ENCODE measurements at regions not wholly inside any gene's neighbourhood (a gene's known extent, or its start where the extent isn't known, plus 50 kb on each side); places are given as distances from the start of the nearest gene placed in this dataset.

DNA sequence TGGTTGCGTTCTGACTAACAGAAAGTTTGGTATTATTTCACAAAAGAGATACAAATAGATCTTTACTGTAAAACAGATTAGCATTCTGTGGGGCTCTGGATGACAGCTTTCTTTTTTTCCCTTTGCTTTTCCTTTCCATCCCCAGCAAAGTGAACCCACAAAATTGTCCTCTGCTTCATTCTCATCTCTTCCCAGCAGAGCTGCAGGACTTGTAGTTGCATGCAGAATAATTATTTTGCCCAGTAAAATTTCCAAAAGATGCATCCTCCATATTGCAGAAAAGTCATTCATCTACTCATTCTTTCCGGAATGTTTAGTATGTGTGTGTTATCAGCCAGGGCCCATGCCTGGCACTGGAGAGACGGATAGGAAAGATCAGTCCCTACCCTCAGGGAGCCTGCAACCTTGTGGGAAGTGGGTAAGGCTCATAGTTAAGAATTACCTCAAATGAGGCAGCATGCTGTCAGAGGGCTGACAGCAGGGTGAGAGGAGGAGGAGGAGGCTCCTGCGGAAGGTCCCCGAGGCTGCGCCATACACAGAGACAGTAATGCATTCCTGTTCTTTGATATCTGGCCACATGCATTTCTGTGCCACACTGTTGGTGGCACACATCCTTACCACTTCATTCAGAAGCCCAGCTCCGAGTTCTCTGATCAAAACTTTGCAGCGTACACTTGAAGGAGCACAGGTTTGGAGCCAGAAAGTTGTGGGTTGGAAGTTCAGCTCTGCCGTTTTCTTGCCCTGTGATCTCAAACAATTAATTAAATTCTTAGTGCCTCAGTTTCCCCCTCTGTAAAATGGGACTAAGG lies 225.4 kb downstream of the MYCN start:
- DNase-seq, result no peak

DNA sequence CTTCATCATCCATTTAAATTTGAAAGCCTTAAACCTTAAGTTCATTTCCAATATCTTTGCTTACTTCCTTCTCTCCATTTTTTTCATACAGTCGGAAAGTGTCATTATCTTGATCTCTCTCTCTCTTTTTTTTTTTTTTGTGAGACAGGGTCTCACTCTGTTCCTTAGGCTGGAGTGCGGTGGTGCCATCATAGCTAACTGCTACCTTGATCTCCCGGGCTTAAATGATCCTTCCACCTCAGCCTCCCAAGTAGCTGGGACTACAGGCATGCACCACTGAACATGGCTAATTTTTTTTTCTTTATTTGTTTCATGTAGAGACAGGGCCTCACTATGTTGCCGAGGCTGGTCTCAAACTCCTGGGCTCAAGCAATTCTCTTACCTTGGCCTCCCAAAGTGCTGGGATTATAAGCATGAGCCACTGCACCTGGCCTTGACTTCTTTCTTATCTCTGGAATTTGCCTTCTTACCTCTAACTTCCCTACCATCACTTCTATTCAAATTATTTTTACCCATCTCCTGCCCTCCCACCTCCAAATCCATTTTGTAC lies 222.2 kb downstream of the MYCN start:
- no peak for DNase-seq

DNA sequence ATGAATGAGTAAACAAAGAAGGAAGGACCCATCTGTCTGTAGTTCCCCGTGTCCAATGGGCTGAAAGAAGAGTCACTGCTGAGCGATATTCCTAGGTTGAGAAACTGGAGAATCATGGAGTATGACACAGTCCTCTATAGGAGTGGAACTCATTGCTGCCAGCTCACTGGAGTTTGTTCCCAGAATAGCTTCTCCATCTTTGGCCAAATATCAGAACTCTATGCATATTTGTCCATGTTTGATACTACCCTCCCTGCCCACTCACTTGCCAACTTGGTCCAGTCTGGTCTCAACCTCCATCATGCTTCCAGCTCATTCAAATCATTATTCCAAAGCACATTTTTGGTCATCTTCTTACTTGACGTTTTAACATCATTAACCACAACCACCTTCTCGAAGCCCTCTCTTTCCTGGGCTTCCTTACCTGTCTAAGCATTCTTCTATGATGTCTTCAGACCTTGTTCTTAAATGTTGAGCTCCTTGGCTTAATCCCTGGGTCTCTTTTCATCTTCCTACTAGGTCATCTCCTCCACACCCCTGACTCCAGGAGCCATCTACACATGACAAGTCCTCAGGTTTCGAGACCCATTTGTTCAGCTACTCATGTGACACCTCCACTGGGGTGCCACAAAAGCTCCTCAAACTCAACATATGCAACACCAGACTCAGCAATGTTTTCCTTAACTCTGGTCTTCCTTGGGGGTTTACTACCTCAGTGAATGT lies 221.6 kb downstream of the MYCN start:
- no peak for DNase-seq

DNA sequence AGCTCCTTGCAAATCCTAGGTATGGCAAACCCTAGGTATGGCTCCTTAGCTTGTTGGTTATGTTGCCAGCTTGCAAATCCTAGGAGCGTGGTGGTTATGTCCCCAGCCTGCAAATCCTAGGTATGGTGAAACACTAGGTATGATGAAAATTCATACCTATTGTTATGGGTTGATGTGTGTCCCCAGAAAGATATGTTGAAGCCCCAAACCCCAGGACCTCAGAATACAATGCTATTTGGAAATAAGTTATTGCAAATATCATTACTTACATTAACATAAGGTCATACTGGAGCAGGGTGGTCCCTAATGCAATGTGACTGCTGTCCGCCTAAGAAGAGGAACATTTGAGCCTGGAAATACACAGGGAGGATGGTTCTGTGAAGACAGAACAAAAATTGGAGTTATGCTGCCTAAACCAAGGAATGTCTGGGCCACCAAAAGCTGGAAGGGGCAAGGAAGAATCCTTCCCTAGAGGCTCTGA lies 220.8 kb downstream of the MYCN start:
- no peak for DNase-seq

DNA sequence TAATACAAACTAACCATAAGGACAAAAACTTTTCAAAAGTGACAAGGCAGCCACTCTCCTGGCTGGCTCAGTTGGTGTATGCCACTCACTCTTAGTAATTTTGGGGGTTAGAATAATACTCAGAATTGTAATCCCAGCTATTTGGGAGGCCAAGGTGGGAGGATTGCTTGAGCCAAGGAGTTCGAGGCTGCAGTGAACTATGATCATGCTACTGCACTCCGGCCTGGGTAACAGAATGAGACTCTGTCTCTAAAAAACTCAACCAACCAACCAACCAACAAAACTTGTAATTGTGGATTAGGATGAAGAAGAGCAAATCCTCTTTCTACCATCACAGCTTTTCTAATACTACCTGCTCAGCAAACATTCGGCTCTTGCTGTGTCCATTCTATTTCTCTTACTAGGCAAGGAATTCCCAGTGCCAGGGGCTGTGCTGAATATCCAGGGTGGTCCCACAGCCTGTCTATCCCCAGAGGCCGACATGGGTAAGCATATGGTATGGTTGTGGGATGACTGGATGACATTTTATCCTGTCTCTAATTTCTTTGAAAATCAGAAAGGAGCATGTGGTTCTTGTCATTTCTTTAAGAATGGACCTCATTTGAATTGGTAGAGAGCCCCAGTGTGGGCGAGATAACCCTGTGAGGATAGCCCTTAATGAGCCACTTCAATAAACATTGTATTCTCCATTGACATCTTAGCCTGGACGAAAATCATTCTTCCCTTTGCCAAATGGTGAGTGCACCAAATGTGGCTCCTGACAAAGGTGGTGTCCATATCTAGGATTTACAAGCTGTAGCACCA lies 220.1 kb downstream of the MYCN start:
- DNase-seq, result no peak

DNA sequence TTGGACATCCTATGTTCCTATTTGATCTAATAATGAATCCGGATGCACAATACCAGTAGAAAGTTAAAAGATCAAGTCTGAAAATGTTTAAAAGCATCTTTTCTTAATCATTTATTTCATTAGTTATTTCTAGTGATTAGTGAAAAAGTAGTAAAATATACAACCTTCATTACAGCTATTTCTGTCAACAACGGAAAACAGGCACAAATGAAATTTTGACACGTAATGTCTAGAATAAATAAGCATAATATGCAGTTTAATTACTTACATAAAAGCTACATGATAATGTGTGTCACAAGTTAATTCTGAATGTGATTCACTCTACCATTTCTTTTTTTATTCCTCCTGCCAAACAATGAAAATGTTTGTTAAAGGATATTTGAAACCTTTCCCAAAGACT lies 216.1 kb downstream of the MYCN start:
- no peak for DNase-seq

DNA sequence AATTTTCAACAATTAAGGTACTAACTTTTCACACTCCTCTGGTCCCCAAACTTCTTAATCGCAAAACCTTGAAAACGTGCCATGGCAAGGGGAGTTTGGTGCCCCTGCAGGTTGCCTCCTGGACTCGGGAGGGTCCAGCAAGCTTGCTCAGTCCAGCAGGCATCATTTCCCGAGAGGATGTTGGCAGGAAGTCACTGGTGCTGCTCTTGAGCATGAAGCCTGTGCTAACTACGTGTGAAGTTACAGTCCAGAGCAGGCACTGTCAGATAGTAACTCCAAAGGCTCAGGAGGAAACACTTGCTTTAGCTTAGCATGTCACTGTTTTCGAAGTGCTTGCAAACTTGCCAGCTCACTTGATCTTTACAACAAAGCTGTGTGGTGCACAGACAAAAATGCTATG lies 215.4 kb downstream of the MYCN start:
- DNase-seq, result no peak

DNA sequence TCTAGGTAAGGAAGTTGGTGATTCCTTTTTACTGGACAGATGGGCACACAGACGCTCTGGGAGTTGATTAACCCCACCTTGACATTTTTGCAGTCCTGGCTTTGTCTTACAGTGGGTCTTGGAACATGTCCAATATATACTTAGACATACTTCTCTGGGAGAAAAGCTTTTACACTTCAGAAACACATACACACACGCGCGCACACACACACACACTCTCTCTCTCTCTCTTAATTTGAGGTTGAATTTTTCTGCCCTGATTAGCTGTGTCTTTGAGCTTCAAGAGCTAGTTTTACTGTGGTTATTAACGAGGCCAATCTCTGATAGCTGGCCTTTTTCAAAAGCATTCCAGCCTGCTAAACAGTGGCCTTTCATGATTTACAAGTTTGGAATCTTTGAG lies 215.0 kb downstream of the MYCN start:
- DNase-seq, result no peak

DNA sequence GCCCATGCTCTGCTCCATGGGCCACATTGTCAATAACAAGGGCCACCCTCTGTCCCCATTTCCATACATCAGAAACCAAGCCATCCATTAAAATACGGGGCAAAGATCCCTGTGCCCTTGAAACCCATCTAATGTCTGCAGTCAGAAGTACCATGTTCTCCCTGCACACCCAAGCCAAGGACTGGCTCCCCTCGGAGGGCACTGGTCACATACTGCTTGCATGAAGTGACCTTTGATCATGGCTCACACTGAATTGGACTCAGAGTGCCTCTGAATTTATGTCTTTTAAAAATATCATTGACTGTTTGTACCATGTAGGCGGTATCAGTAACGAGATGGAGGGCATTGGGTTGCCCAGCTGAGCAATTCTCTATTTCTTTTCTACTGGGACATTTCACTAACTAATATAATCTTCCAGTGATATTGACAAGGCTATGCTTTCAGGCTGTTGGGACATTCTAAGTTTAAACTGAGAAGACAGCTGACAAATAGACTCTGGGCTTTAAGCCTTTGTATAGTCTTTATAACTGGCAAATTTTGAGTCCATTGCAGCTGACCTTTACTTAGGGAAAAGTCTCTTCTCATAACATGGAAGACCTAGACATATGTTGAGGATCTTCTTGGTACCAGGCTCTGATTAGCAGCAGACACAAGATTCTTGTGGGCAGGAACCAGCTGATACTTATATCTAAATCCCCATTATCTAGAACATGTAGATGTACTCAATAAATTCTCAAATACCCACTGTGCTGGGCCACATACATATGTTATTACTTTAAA lies 214.3 kb downstream of the MYCN start:
- no peak for DNase-seq

DNA sequence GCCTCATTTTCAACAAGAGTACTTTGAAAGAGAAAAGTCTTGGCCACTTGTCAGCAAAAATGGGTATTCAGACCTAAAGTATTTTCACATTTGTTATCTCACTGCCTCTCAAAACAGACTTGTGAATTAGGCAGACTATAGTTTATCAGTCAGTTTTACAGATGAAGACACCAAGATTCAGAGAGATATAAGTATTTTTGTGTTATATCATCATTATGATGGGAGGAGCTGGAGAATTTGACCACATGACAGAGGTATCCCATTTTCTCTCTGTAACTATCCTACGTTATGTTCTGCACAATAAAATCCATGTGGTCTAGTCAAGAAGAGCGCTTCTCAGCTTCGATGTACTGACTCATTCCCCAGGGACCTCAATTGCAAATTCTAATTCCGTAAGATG lies 213.7 kb downstream of the MYCN start:
- DNase-seq, result no peak

DNA sequence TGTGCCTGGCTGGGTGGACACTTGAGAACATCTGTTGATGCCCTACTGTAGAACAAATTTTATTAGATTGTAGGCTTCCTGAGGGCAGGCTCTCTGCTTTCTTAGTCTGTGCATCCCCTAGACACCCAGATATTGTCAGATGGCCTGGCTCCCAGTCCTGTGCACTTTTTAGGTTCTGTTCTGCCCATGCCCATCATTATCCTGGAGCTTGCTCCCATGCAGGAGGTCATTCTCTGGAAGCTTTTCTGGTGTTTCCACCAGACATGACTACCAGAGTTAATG lies 213.3 kb downstream of the MYCN start:
- no peak for DNase-seq

DNA sequence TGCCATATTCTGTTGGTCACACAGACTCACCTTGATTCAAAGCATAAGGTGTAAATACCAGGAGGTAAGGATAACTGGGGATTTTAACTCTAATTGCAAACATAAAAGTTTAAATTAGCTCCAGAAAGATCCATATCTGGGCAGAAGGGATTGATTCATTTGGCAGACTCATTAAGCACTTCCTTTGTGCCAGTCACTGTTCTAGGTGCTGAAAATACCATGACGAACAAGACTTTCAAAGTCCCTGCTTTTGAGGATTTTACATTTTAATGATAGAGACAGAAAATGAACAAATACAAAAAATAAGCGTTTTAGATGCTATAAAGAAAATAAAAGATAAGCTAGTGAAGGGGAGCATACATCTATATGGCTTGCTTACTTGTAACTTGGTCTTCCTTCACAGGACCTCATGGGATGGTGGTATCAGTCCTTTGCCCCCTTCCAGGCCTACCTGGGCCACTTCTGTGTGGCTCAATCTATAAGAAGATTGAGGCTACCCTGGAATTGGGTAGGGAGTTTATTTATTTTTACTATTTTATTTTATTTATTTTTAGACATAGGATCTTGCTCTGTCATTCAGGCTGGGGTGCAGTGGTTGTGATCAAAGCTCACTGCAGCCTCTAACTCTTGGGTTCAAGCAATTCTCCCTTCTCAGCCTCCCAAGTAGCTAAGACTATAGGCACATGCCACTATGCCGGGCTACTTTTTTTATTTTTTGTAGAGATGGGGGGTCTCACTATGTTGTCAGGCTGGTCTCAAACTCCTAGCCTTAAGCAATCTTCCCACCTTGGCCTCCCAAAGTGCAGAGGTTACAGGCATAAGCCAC lies 212.8 kb downstream of the MYCN start:
- DNase-seq, result no peak

DNA sequence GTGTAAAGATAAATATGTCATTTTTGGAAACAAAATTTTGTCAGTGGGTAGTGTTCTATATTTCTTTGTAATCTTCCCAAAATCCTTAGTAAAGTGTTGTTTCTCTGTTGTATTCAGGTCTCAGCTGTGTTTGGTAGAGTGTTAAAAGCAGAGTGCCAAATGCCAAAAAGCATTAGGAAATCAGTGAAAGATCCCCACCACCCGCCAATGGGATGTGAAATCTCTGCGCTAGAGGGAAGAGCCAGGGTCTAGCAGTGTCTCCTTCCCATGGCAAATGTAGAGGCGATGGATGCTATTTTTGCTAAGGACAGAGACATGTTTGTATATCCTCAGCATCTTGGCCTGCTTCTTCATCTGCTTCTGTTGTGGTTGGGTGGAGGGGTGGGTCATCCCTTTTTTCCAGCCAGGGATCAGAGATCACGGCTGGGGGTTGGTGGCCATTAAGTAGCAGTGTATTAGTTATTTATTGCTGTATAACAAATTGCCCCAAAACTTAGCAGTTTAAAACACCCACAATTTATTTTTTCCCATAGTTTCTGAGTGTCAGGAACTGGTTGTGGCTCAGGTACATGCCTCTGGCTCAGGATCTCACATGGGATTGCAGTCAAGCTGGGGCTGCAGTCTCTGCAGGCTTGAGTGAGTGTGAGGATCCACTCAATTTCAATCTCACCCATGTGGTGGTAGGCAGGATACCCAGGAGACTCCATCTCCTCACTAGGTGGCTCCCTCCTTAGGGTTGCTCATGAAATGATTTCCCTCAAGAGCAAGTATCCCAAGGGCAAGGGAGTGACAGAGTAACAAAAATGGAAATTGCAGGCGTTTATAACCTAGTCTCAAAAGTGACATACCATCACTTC lies 211.9 kb downstream of the MYCN start:
- DNase-seq, result no peak

DNA sequence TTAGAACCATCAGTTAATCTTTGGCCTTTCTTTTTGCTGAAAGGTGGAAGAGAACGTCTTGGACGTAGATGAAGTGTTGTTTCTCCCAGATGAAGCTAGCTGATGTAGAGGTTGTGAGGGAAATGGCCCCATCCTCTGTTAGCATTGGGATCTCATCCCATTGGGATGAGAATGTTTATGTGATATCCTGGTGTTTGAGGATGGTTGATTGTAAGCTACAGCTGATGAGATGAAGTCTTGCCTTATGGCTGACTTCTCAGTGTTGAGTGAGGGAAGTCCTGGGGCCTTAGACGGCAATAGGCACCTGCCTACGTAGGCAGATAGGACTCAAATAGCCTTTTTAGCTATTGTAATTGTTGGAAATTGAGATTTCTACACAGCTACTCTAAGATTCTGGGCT lies 211.3 kb downstream of the MYCN start:
- no peak for DNase-seq

DNA sequence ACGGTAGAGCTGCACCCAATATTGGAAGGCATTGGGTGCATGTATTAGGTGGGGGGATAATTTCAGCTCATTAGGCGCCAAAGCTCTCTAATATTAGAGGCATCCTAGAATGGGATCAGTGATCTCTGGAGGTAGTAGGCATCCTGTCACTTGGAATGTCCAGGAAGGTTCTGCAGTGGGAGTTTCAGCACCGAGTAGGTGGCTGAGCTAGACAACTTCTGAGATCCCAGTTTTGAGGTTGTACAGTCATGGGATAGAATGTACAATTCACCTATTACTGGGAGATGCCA lies 210.9 kb downstream of the MYCN start:
- DNase-seq, result no peak

DNA sequence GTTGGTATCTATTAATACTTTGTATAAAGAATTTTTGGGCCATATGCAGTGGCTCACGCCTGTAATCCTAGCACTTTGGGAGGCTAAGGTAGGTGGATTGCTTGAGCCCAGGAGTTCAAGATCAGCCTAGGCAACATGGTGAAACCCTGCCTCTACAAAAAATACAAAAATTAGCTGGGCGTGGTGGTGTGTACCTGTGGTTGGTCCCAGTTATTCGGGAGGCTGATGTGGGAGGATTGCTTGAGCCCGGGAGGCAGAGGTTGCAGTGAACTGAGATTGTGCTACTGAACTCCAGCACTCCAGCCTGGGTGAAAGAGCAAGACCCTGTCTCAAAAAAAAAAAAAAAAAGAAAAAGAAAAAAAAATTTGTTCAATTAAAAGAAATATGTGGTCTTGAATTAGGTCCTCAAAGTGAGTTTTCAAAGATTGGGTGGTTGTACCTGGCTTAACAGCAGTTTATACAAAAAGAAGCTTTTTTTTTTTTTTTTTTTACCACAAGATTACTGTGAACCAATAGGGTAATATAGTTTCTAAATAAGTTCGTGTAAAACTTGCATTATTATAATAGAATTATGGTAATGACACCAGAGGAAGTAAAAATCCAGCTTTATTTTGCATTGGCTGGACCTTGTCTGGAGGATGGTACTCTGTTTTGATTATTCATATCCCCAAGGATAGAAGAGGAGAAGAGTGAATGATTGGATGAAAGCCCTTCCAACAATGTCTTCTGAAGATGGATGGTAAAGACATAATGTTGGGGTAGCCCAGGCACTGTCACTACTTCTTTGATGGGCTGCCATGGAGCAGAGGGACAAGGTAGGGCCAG lies 210.3 kb downstream of the MYCN start:
- DNase-seq, result no peak

DNA sequence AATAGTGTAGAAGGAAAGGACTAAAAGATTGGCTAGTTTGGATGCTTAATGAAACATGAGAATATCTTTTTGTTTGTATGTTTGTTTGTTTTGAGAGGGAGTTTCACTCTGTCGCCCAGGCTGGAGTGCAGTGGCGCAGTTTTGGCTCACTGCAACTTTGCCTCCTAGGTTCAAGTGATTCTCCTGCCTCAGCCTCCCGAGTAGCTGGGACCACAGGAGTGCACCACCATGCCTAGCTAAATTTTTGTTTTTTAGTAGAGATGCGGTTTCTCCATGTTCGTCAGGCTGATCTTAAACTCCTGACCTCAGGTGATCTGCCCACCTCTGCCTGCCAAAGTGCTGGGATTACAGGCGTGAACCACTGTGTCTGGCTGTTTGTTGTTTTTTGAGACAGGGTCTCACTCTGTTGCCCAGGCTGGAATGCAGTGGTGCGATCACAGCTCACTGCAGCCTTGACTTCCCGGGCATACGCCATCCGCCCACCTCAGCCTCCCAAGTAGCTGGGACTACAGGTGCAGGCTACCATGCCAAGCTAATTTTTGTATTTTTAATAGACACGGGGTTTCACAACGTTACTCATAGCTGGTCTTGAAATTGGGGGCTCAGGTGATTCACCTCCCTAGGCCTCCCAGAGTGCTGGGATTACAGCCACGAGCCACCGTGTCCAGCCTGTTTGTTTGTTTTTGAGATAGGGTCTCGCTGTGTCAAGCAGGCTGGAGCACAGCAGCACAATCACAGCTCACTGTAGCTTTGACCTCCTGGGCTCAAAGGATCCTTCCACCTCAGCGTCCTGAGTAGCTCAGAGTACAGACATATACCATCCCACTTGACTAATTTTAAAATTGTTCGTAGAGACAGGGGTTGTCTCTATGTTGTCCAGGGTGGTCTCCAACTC lies 209.2 kb downstream of the MYCN start:
- DNase-seq, result no peak

DNA sequence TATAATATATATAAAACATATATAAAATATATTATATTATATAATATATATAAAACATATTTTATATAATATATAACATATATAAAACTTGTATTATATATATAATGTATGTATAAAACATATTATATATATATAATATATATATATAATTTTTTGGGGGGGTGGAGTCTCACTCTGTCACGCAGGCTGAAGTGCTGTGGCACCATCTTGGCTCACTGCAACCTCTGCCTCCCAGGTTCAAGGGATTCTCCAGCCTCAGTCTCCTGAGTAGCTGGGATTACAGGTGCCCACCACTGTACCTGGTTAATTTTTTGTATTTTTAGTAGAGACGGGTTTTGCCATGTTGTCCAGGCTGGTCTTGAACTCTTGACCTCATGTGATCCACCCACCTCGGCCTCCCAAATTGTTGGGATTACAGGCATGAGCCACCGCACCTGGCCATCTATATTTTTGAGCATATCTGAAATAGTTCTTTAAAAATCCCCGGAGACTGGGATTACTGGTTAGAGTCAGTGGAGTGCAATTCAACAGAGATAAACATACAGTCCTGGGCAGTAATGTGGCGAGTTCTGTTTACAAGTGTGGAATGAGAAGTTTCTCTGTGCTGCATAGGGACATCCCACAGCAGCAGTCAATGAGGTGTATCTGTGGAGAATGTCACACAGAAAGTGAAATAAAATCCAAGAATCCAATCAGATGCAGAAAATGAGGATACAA lies 208.4 kb downstream of the MYCN start:
- DNase-seq, result no peak
